DMS153 treated with DMSO at 0.1 percent for 48 hours (cell line): ENCODE measurements at regions not wholly inside any gene's neighbourhood (a gene's known extent, or its start where the extent isn't known, plus 50 kb on each side); places are given as distances from the start of the nearest gene placed in this dataset.

Source experiments
- DNase-seq: peaks from one replicate; lab custom pipeline; 2025; ENCODE audit not compliant: unreplicated experiment; lab: John Stamatoyannopoulos, UW

DNA sequence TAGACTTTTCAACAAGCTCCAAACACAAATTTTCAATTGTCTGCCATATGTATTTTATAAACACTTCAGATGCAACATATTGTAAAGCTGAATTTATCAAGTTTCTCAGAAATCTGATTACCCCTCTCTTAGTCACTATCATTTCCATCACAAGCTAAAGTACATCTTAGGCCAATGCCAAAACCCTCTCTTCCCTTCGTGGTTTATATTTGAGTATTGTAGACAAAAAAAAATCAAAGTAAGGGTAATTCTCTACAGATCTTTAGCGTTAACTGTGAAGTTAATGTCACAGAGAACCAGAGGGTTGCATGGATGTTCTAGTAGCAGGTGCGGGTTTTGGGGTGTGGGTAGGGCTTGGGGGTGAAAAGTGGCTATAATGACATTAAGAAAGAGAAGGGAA, 387.7 kb upstream of the PTGER4 start:
- DNase-seq: no peak

DNA sequence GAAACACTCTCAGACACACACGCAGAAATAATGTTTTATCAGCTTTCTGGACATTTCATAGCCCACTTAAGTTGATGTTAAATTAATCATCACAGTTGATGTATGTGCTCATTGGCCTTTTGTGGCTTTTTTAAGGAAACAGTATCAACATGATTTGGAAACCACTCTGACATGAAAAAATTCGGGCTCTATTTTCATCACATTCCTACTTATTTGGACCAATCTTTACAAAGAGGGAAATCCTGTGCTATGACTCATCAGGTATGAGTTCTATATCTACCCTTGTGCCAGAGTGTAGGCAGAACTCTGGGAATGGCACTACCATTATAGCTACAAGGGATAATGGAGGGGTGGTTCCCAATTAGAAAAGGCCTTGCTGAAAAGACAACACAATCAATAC, 388.4 kb upstream of the PTGER4 start:
- no peak for DNase-seq

DNA sequence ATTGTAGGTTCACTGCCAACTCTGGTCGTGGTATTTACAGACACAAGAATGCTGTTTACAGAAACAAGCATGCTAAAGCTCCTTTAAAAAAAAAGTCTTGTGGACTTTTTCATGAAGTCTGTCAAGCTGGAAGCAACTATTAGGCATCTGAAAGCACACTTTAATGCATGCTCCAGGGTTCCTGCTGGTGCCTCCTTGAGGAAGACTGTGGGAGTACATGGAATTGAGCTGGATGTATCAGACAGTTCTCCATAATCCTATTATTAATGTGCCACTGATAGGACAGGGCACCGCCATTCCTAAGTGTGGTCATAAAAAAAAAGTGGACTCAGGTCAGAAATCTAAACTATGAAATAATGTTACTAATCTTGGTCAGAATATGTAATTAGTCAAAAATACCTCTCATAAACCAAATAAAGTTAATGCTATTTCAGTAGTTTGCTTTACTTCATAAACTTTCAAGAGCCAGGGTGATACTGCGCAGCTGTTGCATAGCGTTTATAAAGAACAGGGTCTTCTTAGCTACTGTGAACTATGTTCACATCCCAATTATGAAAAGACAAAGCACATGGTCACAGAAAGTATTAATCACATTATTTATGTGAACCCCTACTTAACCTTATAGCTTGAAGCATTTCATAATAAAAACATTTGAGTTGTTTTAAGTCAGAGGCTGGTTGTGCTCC, 390.8 kb upstream of the PTGER4 start:
- DNase-seq: no peak

DNA sequence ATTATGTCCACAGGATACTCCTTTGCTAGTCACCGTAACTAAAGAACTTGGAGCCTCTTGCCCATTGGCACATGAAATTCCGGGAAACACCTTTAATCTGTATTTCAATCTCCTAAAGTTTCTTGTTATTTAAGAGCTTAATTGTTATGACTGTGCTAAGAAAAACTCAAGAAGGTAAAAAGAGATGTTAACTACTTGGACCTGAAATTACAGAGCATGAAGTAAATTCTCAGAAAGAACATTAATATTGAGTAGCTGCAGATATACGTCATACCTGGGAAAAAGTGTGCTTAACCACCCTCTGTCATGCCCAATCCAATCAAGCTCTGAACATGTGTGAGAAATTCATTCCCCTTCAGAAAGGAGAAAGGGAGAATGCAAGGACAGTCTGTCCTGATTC, 394.9 kb upstream of the PTGER4 start:
- no peak for DNase-seq

GRCh38 chr5:40278881-40279280, 400.8 kb upstream of the PTGER4 start:
- no peak for DNase-seq

DNA sequence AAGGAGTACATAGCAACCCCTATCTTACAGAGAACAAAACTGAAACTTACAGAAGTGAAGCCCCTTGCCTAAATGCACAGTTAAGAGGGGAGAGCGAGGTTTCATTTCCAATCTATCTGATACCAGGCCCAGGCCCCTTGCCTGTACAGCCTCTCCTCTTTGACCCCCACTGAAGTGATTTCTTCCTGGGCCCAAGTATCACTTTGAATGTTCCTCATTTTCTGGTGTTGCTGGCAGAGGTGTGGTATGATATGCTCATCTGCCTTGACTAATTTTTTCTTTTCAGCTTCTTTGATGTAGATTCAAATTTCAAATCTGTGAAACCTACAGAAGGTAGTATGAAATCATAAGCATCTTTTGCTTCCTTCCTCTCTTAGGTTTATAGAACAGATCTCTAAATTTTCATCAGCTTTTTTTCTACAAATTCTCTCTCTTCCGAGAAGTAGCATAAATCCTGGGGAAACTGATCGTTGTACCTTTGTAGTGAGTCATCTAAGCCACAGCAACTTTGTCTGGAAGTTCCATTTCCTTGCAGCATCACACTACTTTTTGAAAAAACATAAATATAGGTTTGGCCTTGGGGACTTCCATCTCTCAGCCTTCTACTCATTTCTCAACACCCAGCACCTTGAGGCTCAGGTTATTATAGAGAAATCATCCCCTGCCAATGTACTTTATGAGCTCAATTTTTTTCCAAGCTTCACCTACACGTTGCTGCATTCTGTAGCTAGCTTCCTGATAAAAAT, 402.4 kb upstream of the PTGER4 start:
- DNase-seq: no peak

DNA sequence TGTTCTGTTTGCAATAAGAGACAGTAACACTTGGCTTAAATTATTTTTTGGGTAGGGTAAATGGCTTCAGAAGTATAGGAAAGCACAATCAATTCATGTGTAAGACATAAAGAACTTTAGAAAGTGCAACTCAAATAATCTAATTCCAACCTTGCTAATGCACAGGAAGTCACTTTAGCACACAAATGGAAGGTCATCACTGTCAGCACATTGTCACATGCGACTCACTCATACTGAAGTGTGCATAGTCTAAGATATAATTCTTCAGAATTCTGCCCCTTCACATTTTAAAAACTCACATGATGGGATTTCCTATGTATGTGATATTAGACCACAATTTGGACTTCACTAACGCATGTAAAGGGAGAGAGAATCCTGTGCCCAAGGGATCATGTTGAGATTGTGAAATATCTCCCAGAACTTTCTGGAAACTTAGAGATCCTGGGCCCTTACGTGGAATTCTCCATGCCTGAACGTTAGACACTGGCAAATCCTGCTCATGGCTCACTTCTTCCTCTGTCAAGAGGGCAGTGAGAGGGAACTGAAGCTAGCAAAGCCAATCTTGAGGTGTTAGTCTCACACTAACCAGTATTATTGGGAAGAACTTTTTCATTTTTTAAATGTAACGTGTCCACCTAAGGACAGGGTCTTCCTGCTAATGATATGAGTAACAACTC, 403.2 kb upstream of the PTGER4 start:
- no peak for DNase-seq

DNA sequence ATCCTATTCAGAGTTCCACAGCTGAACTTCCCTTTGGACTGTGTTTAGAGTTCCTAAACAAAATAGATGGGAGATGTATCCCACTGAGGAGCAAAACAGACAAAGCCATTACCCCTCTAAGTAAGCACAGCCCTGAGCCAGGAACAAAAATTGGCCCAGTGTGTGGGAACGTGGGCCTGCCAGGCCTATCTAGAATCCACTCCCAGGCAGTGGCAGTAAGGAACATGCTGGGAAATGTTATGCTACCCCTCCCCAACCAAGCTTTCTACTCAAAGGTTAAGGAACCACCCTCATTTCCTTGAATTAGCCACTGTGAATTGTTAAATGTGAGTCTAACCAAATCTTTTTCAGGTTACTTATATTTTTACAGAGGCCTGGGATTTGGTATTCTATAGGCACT, 405.1 kb upstream of the PTGER4 start:
- no peak for DNase-seq

DNA sequence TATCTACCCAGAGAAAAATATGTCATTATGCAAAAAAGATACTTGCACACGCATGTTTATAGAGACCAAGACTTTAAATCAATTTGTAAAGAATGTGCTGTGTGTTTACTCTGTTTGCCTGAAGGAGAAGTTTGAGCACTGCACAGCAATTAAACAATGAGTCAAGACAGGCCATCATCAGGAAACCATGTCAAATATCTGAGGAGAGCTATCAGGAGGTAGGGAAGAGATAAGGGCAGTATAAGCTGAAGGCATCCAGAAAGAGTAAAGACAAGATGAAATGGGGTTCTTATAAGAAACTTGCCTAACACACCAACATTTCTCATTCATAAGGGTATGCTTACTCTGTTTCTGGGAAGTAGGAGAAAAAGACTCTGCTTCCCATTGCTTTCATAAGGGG, 405.8 kb upstream of the PTGER4 start:
- no peak for DNase-seq

DNA sequence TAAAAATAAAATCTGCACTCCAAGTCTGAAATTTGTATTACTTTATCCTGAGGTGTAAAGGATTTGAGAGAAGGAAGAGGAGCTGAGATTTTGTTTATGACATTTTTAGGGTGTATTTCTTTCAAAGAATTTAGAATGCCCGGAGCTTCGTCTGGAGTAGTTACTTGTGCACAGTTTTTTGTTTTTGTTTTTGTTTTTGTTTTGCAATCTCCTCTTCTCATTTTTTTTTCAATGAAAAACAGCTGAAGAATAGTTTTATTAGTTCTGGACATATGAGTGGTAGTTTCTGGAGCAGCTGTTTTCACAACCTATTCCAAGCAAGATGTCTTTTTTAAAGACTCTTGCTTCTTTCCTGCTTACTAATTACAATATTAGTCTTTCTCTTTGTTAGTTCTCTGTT, 408.2 kb upstream of the PTGER4 start:
- DNase-seq: no peak

- no peak for DNase-seq
These were observed 409.4 kb upstream of the PTGER4 start for GRCh38 chr5:40270274-40270845.

GRCh38 chr5:40268088-40268487, 411.6 kb upstream of the PTGER4 start:
- DNase-seq: no peak

GRCh38 chr5:40266952-40267351, 412.8 kb upstream of the PTGER4 start:
- DNase-seq: no peak

DNA sequence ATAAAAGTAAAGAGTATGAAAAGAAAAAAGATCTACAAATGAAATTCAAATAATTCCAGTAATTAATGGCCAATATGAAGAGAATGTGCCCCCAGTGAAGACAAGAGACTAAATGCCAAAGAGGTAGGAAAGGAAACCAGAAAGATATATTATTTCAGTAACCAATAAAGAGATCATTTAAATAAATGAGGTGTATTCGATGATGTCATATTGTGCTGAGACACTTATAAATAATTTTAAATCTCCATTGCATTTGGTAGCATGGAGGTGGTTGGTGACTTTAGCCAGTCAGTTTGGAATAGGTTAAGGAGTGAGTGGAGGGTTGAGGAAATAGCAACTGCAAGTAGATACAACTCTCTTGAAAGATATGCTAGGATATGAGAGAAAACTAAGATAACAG, 417.7 kb upstream of the PTGER4 start:
- no peak for DNase-seq

GRCh38 chr5:40260361-40260760, 419.4 kb upstream of the PTGER4 start:
- no peak for DNase-seq

DNA sequence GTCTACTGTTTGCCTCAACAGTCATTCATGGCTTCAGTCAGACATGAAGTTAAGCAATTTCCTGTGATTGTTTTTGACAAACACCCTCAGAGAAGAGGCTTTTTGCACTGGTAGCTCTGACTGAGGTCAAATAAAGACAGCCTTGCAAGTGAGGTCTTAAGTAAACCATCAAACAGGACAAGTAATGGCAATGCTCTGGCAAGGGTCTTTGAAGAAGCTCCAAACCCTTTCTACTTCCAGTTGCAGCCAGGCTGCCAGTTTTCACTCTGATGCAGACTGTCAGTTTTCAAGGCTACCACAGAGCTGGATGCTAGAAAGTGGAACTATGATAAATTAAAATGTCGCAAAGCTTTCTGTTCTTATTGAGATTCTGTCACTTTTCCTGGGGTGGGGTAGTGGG, 421.5 kb upstream of the PTGER4 start:
- no peak for DNase-seq

DNA sequence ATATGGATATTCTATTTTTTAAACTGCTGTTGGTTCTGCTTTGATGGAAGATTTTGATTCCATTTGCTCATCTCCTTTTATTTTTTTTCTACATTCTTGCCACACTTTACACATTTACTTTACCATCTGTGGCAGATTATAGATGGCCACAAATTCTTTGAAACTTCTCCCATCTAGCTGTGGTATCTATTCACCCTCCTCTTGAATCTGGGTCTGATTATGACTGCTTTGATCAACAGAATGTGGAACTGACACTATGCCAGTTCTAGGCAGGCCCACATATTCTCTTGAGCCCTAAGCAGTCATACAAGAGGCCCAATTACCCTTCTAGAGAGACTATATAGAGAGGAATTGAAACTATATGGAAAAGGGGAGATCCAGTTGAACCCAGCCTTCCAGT, 439.0 kb upstream of the PTGER4 start:
- DNase-seq: no peak

GRCh38 chr5:40240111-40240510, 439.6 kb upstream of the PTGER4 start:
- no peak for DNase-seq

DNA sequence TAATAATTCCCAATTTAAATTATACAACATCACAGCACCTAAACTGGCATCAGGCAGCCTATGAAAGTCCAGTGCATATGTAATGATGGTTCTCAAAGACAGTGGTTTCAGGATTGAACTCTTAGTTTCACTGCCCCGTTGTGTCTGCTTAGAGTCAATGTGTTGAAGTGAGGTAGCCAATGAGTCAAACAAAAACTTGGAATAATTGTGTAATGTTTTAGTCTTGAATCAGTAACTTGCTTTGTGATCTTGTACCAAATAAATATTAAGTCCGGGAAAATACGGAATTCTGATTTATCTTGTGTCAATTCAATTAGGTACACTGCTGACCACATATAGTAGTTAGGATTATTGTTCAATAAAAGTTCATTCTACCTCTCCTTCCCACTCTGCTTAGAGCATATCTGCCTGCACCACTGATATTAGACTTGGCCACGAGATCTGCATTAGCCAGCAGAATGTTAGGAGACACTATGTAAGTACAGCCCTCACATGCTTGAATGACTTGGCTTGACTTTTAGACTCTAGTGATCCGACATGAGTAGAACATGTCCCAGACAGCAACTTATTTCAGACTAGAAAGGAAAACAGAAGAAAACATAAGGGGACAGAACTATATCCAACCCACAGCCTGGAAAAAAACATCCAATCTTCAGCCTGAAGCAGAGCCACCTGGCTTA, 441.5 kb upstream of the PTGER4 start:
- no peak for DNase-seq

- no peak for DNase-seq
These were observed 444.0 kb upstream of the PTGER4 start for GRCh38 chr5:40235471-40236400.
